NCI-H2107 (cell line): ENCODE measurements at regions not wholly inside any gene's neighbourhood (a gene's known extent, or its start where the extent isn't known, plus 50 kb on each side); places are given as distances from the start of the nearest gene placed in this dataset.

Experiments used
- DNase-seq: peaks from one replicate; lab custom pipeline; 2025; lab: John Stamatoyannopoulos, UW

DNA sequence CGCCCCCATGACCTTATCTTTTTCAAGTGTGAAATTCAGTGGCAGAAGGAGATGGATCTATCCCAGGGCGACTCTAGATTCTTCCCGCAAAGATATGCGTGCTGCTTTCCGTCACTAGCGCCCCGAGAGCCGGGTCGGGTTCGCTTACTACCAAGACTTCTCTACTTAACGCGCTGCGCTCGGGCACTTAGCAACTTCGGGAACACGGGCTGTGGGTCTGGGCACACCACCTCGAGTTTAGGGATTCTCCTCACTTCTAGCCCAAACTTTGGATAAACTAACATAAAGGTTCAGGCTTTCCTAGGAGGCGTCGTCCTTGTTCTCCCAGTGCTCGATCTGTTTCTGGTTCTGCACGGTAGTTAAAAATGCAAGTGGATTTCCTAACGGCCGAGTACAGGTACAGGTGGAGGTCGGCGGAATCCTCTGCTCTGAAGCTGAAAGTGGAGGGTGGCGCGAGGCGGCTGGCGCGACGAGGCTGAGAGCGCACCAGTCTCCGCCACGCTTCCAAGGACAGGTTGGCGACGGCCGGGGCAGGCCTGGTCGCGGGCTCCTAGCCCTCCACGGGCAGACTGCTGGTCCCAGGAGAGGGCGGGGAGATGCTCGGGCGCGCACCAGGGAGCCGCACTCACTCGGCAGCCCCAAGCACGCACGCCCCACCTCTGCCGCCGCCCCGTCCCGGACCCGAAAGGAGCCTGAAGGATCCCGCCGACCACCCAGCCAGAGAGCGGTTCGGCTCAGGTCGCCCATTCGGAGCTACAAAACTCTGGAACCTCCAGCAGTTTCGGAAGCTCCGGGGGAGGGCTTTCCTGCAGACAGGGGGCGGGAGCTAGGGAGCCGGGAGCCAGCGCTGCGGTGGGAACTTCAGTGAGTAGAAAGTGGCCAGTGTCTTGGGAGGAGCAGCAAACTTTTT, 100.8 kb upstream of the TENM3 start:
- no peak for DNase-seq

GRCh38 chr4:182143086-182143821, 99.9 kb upstream of the TENM3 start:
- DNase-seq = no peak

GRCh38 chr4:182143822-182144625, 99.2 kb upstream of the TENM3 start:
- peak; percentile 35 for DNase-seq

- DNase-seq = peak; percentile 35
These were observed 98.4 kb upstream of the TENM3 start for GRCh38 chr4:182144626-182145333.

GRCh38 chr4:182145334-182145905, 97.8 kb upstream of the TENM3 start:
- DNase-seq = no peak

GRCh38 chr4:182147391-182147790, 95.8 kb upstream of the TENM3 start:
- no peak for DNase-seq

DNA sequence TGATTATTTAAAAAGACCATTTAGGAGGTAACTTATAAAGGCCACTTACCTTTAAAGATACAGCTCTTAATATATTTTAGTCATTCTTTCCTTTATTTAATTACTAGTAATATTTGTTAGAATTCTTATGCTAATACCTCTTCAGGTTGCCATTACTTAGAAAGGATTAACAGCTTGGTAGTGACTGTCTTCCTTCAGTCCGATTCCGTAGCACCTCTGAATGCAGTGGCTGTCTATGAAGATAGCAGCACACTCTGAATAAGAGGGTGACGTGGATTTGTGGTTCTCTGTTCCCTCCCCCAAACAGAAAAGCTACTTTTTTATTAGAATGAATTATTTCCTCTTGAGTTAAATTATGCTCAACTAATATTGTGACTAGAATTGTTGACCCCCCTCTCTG, 92.6 kb upstream of the TENM3 start:
- no peak for DNase-seq

GRCh38 chr4:182155806-182156205, 87.4 kb upstream of the TENM3 start:
- DNase-seq = no peak

DNA sequence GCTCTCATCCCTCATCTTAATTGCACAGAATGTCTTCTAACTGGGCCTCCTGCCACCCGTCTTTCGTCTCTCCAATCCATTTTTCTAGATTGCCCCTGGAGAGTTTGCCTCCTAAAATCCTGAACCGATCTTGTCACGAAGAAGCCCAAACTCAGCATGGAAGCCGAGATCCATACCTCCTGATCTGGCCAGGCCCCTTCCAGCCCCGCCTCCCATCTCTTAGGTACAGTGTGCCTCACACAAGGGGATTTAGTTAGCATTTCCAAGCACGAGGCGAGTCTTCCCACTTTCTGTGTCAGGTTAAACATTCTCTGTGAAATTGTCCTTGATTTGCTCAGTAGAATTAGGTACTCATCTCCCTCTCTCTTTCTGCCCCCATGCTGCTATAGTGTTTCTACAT, 80.0 kb upstream of the TENM3 start:
- no peak for DNase-seq

DNA sequence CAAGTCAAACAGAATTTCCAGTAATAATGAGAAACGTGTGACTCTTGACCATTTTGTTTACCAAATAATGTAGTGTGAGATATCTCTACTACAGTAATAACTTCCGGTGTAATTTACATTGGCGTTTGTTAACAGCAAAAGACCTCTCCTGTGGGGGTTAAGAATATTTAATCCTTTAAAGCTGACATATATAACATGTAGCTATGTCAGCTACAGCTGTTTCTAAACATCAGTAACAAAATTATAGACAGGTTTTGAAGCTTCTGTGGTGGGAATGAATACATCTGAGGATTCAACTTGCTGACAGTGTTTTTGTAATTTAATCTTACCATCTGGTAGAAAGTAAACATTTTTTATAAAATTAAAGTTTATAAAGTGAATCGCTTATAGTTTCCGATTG, 73.6 kb upstream of the TENM3 start:
- no peak for DNase-seq

DNA sequence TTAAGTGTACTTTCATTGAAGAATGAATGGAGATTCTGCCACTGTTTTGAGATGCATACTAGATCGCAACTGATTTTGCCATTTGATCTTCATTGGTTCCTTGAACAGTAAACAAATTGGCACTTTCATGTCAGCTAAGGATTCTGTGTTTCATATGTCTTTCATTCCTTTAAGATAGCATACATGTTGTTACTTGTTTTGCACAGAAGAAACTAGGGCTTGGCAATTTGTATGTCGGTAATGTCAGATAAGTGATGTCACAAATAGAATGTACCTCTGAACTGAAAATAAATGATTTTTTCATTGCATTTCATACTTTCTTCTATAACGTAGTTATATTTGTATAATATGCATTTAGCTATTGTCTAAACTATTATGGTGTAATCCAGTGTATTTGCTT, 73.2 kb upstream of the TENM3 start:
- no peak for DNase-seq

GRCh38 chr4:182170417-182170935, 72.7 kb upstream of the TENM3 start:
- DNase-seq = no peak

- DNase-seq = no peak
These were observed 68.2 kb upstream of the TENM3 start for GRCh38 chr4:182174979-182175378.

GRCh38 chr4:182175788-182176519, 67.2 kb upstream of the TENM3 start:
- DNase-seq = no peak

- no peak for DNase-seq
These were observed 66.0 kb upstream of the TENM3 start for GRCh38 chr4:182177166-182177565.

GRCh38 chr4:182179105-182179504, 64.1 kb upstream of the TENM3 start:
- DNase-seq = no peak

DNA sequence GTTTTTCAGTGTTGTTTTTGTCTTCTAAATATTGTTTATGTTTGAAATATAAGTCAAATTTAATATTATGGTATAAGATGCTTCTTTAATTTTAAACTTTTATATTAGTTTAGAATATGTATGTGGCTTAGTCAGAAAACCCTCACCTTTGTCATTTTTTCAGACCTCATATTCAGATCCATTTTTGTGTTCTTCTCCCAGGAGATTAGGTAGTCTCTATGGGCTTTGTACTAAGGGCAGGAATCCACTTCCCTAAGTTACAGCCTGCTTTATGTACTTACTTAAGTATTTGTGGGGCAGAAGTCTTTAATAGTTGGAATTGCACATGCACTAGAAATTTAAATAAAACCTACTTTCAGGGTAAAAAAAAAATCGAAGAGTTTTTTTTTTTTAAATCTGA, 63.5 kb upstream of the TENM3 start:
- DNase-seq = no peak

DNA sequence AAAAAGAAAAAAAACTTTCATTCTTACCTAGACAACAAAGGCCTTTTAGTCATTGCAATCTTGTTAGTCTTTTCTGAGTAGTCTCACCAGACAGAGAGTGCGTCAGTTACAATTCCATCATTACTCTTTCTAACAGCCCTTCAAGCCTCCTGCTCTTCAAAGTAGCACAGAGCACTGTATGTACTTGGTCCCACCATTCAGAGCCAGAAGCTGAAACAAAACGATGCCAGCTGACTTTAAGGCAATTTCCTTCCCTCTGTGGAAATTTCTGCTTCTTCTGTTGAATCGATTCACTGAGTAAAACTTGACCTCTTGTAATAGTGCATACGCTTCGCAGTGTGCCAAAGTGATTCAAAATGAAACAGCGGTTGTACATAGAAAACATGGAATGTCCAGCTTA, 57.7 kb upstream of the TENM3 start:
- no peak for DNase-seq

- no peak for DNase-seq
These were observed 55.5 kb upstream of the TENM3 start for GRCh38 chr4:182187674-182188073.

DNA sequence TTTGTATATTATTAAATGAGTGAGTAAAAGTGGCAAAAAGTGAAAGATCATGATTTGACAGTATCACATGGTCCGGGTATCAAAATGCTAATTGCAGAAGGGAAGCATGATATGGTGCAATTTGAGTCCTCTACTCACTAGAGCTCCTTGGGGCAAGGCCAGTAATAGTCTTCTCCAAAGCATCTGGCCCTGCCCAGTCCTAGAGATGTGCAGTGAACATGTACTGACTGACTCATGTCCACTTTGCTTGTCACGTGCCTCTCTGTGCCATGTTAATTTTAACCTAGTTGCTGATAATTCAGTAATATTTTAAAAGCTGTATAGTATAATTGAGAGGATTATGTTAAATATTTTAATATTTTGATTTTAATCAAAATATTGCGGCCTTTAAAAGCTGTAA, 54.6 kb upstream of the TENM3 start:
- DNase-seq = no peak
